ENCODE measurements at regions not wholly inside any gene's neighbourhood (a gene's known extent, or its start where the extent isn't known, plus 50 kb on each side); places are given as distances from the start of the nearest gene placed in this dataset.

GRCh38 chr3:152733584-152734119 is 101.3 kb upstream of the P2RY1 start:
- Mint-ChIP-seq H3K36me3 (ENCODE audit: low read depth) (no peaks in the 10 kb centered on the region), H3K4me1 (no peaks in the 10 kb centered on the region), H3K4me3 (no peak overlapping the region), H3K9me3 (no peaks in the 10 kb centered on the region), H3K27me3 (ENCODE audit: insufficient read depth) (no peaks in the 10 kb centered on the region), H3K27ac (no peak overlapping the region)
- Histone ChIP-seq H3K9ac (ENCODE audit: extremely low read depth, low read length, poor library complexity, severe bottlenecking) (no peak overlapping the region), H3K4me1 (ENCODE audit: control insufficient read depth, insufficient read depth, low read length) (peaks cover 5% of the 10 kb centered on the region), H3K4me3 (ENCODE audit: low read length) (no peak overlapping the region), H3K27me3 (ENCODE audit: control insufficient read depth, insufficient read depth, low read length, poor library complexity, severe bottlenecking) (no peaks in the 10 kb centered on the region), H3K9me3 (ENCODE audit: control insufficient read depth, low read length) (no peaks in the 10 kb centered on the region), H3K27ac (ENCODE audit: low read depth, low read length) (no peak overlapping the region), H3K36me3 (ENCODE audit: control insufficient read depth, insufficient read depth, low read length) (no peaks in the 10 kb centered on the region)
- no peak for TF ChIP-seq CTCF (conservative IDR thresholded peaks at IDR 0.05)
- no peak for DNase-seq
- WGBS, 2 experiments (ENCODE audit: insufficient coverage in 1 of 2, insufficient read length in 1 of 2): 88 to 94% methylated on average over 1 to 2 of the region's 2 CpGs

- no peak overlapping the region for H3K9ac ChIP-seq (ENCODE audit: extremely low read depth, low read length, poor library complexity, severe bottlenecking)
- no peak for TF ChIP-seq CTCF (conservative IDR thresholded peaks at IDR 0.05)
- no peak for DNase-seq
- Mint-ChIP-seq H3K27ac (no peak overlapping the region), H3K4me1 (no peaks in the 10 kb centered on the region), H3K36me3 (ENCODE audit: low read depth) (no peaks in the 10 kb centered on the region), H3K4me3 (no peak overlapping the region), H3K27me3 (ENCODE audit: insufficient read depth) (no peaks in the 10 kb centered on the region), H3K9me3 (peaks cover 4% of the 10 kb centered on the region)
- WGBS, 2 experiments (ENCODE audit: insufficient coverage in 1 of 2, insufficient read length in 1 of 2): 59 to 73% methylated on average over 3 to 5 of the region's 6 CpGs
- H3K36me3 ChIP-seq (ENCODE audit: control insufficient read depth, insufficient read depth, low read length): no peaks in the 10 kb centered on the region
- H3K27ac ChIP-seq (ENCODE audit: low read depth, low read length): no peak overlapping the region
- H3K9me3 ChIP-seq (ENCODE audit: control insufficient read depth, low read length): no peaks in the 10 kb centered on the region
- H3K27me3 ChIP-seq (ENCODE audit: control insufficient read depth, insufficient read depth, low read length, poor library complexity, severe bottlenecking): no peaks in the 10 kb centered on the region
- H3K4me3 ChIP-seq (ENCODE audit: low read length): no peak overlapping the region
- H3K4me1 ChIP-seq (ENCODE audit: control insufficient read depth, insufficient read depth, low read length): peaks cover under 1% of the 10 kb centered on the region
Measured at GRCh38 chr3:152737021-152737908, 97.7 kb upstream of the P2RY1 start.

GRCh38 chr3:152738656-152739055 is 96.3 kb upstream of the P2RY1 start:
- H3K27ac Mint-ChIP-seq: no peak overlapping the region
- no peak for DNase-seq
- Histone ChIP-seq H3K9me3 (ENCODE audit: control insufficient read depth, low read length) (no peaks in the 10 kb centered on the region), H3K4me1 (ENCODE audit: control insufficient read depth, insufficient read depth, low read length) (no peaks in the 10 kb centered on the region), H3K4me3 (ENCODE audit: low read length) (no peak overlapping the region), H3K27me3 (ENCODE audit: control insufficient read depth, insufficient read depth, low read length, poor library complexity, severe bottlenecking) (no peaks in the 10 kb centered on the region), H3K27ac (ENCODE audit: low read depth, low read length) (no peak overlapping the region), H3K9ac (ENCODE audit: extremely low read depth, low read length, poor library complexity, severe bottlenecking) (no peak overlapping the region), H3K36me3 (ENCODE audit: control insufficient read depth, insufficient read depth, low read length) (no peaks in the 10 kb centered on the region)
- H3K9me3 Mint-ChIP-seq: peaks cover 4% of the 10 kb centered on the region
- peaks cover 2% of the 10 kb centered on the region for H3K4me1 Mint-ChIP-seq
- no peak for TF ChIP-seq CTCF (conservative IDR thresholded peaks at IDR 0.05)
- H3K36me3 Mint-ChIP-seq (ENCODE audit: low read depth): no peaks in the 10 kb centered on the region
- H3K27me3 Mint-ChIP-seq (ENCODE audit: insufficient read depth): peaks cover 7% of the 10 kb centered on the region
- WGBS, 2 experiments (ENCODE audit: insufficient coverage in 1 of 2, insufficient read length in 1 of 2): 88 to 100% methylated on average over 1 to 2 of the region's 2 CpGs
- no peak overlapping the region for H3K4me3 Mint-ChIP-seq

All from endodermal cell (in vitro differentiated cells).